Transverse colon (tissue), 4 donors: ENCODE measurements at regions not wholly inside any gene's neighbourhood (a gene's known extent, or its start where the extent isn't known, plus 50 kb on each side); places are given as distances from the start of the nearest gene placed in this dataset.
A peak's percentile ranks its signal among the peaks of the same experiment; 100 is the strongest.

ENCODE experiments used
- DNase-seq: peaks from one replicate; pipeline ENCODE4 v3.0.0-alpha.2; 2019
- H3K27ac ChIP-seq, 4 donors: fragments of 200-600 bp; sonication (generic); 2 replicates each; pipeline ENCODE4 v1.5.1; 2016 to 2018; ENCODE audit warnings: inconsistent platforms in 4 of 4
- H3K27me3 ChIP-seq: fragments of 200-600 bp; sonication (generic); 2 replicates; pipeline ENCODE4 v1.5.1; 2017; ENCODE audit warnings: inconsistent platforms
- H3K36me3 ChIP-seq, 4 donors: fragments of 200-600 bp; sonication (generic); 2 replicates each; pipeline ENCODE4 v1.5.1; 2017 to 2019; ENCODE audit warnings: inconsistent platforms in 4 of 4
- H3K4me1 ChIP-seq, 4 donors: fragments of 200-600 bp; sonication (generic); 2 replicates each; pipeline ENCODE4 v1.5.1; 2017 to 2020; ENCODE audit warnings: inconsistent platforms in 4 of 4
- H3K4me3 ChIP-seq, 4 donors: fragments of 200-600 bp; sonication (generic); 1 replicate in 1 of 4; 2 replicates in 3 of 4; pipeline versions ENCODE4 v1.5.1 to v1.6.1; 2017 to 2019; ENCODE audit warnings: inconsistent platforms in 4 of 4
- H3K9me3 ChIP-seq, 2 donors: fragments of 200-600 bp; sonication (generic); 2 replicates each; pipeline ENCODE4 v1.5.1; 2017 to 2019; ENCODE audit warnings: inconsistent platforms in 2 of 2
- EP300 ChIP-seq: sonication (generic); formaldehyde crosslinking; IDR thresholded peaks from one replicate; pipeline ENCODE4 v1.6.1; 2017; ENCODE audit warnings: antibody characterized with exemption, low read depth
- POLR2A ChIP-seq: fragments of 450-650 bp; IDR thresholded peaks from one replicate; pipeline ENCODE4 v1.6.1; 2016; ENCODE audit warnings: antibody characterized with exemption, mild to moderate bottlenecking, moderate library complexity
- POLR2AphosphoS5 ChIP-seq, 3 donors: sonication (generic); formaldehyde crosslinking; IDR thresholded peaks; one replicate each; pipeline ENCODE4 v1.6.1; 2016; ENCODE audit warnings: antibody characterized with exemption in 3 of 3
- WGBS, 2 donors: methylation state at CpG; one replicate each; pipeline ENCODE4 v1.1.5; 2018; ENCODE audit warnings: low coverage in 1 of 2; 5-methylcytosine and 5-hydroxymethylcytosine counted together
- in situ Hi-C, 4 donors: fragments of 200-750 bp; cut with MboI; loops; one replicate each; pipeline versions ENCODE4 v1.15.0 to v1.15.1; 2017; ENCODE audit warnings: low sequenced_read_pairs in 3 of 4, low pct_ligation_motif_present in 1 of 4, low pct_unique_long_range_greater_than_20kb in 1 of 4
- intact Hi-C: fragments of 100-400 bp; cut with DNase I; formaldehyde crosslinking; loops from one replicate; pipeline ENCODE4 v1.15.1; 2023; ENCODE audit warnings: low total_unique reads
- TF ChIP-seq, protein P1 (sequence below), 5 experiments: fragments of 200-600 bp in 3 of 5; fragments of 450-650 bp in 2 of 5; sonication (generic) in 3 of 5; IDR thresholded peaks; 1 replicate in 2 of 5; 2 replicates in 3 of 5; pipeline ENCODE4 v1.5.1; 2016 to 2017; ENCODE audit warnings: antibody characterized with exemption in 5 of 5, inconsistent platforms in 3 of 5, mild to moderate bottlenecking in 2 of 5, moderate library complexity in 1 of 5

DNA sequence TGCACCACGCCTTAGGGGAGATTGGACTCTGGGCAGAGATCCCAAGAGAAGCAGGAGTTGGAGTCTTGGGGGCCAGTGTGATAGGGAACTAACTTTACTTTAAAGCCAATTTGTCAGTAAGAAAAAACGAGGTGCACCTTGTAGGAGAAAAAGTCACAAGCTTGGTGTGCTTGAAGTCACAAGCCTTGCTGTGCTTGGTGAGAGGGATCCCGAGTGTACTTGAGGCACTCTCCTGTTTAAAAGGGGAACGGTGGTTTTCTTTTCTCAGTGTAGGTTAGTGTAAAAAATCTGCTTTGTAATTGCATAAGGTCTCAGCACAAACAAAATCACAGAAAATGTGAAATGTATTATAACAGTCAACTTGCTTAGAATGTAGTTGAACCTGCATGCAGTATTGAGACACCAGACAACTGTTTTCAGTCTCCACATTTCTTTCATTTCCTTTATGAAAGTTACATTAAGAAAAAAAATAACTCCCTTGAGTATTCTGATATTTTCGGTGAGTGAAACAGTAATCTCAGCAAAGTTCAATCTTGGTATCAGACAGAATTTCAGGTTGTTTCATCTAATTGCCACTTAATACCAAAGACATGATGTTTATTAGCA lies 111.1 kb upstream of the DUSP22 start:
- in situ Hi-C loops, result no loop called here
- DNase-seq, result no peak
- intact Hi-C loops, result no loop called here
- Histone ChIP-seq H3K9me3 (no peaks in the 10 kb centered on the region), H3K27ac (no peak overlapping the region), H3K4me3 (no peak overlapping the region), H3K4me1 (peaks cover 0 to 2% (median 0%) of the 10 kb centered on the region in 4 donors), H3K36me3 (no peaks in the 10 kb centered on the region), H3K27me3 (no peaks in the 10 kb centered on the region)
- WGBS, 2 donors, result 40 to 47% methylated on average over 5 of the region's 5 CpGs
- TF ChIP-seq EP300, result no peak
- no peak for TF ChIP-seq POLR2AphosphoS5 (IDR thresholded peaks at IDR 0.05)
- TF ChIP-seq, protein P1, sequence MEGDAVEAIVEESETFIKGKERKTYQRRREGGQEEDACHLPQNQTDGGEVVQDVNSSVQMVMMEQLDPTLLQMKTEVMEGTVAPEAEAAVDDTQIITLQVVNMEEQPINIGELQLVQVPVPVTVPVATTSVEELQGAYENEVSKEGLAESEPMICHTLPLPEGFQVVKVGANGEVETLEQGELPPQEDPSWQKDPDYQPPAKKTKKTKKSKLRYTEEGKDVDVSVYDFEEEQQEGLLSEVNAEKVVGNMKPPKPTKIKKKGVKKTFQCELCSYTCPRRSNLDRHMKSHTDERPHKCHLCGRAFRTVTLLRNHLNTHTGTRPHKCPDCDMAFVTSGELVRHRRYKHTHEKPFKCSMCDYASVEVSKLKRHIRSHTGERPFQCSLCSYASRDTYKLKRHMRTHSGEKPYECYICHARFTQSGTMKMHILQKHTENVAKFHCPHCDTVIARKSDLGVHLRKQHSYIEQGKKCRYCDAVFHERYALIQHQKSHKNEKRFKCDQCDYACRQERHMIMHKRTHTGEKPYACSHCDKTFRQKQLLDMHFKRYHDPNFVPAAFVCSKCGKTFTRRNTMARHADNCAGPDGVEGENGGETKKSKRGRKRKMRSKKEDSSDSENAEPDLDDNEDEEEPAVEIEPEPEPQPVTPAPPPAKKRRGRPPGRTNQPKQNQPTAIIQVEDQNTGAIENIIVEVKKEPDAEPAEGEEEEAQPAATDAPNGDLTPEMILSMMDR (IDR thresholded peaks at IDR 0.05), result no peak
- no peak for TF ChIP-seq POLR2A

GRCh38 chr6:183668-184067 lies 108.6 kb upstream of the DUSP22 start:
- no peak for DNase-seq

GRCh38 chr6:184161-184700 lies 108.1 kb upstream of the DUSP22 start:
- Histone ChIP-seq H3K36me3 (no peaks in the 10 kb centered on the region), H3K4me1 (peaks cover 0 to 9% (median 0%) of the 10 kb centered on the region in 4 donors), H3K27me3 (no peaks in the 10 kb centered on the region), H3K4me3 (no peak overlapping the region), H3K9me3 (no peaks in the 10 kb centered on the region), H3K27ac (no peak overlapping the region)
- TF ChIP-seq, protein P1 (IDR thresholded peaks at IDR 0.05), result no peak
- TF ChIP-seq EP300 (no peak), POLR2A (no peak), POLR2AphosphoS5 (IDR thresholded peaks at IDR 0.05) (no peak)
- in situ Hi-C loops, result no loop called here
- 70% methylated on average over 7 of the region's 7 CpGs; no CpG with 5 or more reads in 1 of the 2 donors for WGBS, 2 donors
- intact Hi-C loops, result no loop called here
- no peak for DNase-seq

More at GRCh38 chr6:183668-184067, 108.6 kb upstream of the DUSP22 start:
- WGBS, 2 donors, result 55 to 76% methylated on average over 2 of the region's 2 CpGs
- Histone ChIP-seq H3K36me3 (no peaks in the 10 kb centered on the region), H3K4me1 (peaks cover 0 to 9% (median 0%) of the 10 kb centered on the region in 4 donors), H3K27me3 (no peaks in the 10 kb centered on the region), H3K9me3 (no peaks in the 10 kb centered on the region), H3K4me3 (no peak overlapping the region), H3K27ac (no peak overlapping the region)
- intact Hi-C loops, result no loop called here
- TF ChIP-seq, protein P1 (IDR thresholded peaks at IDR 0.05), result no peak
- in situ Hi-C loops, result no loop called here

GRCh38 chr6:186340-186965 lies 105.8 kb upstream of the DUSP22 start:
- Histone ChIP-seq H3K27me3 (no peaks in the 10 kb centered on the region), H3K4me3 (no peak overlapping the region), H3K36me3 (no peaks in the 10 kb centered on the region), H3K27ac (peak overlapping the region in 1 of 4 donors; percentile 25), H3K4me1 (peaks cover 0 to 9% (median 0%) of the 10 kb centered on the region in 4 donors), H3K9me3 (no peaks in the 10 kb centered on the region)
- DNase-seq, result no peak
- WGBS, 2 donors, result 37 to 63% methylated on average over 4 to 12 of the region's 12 CpGs
- in situ Hi-C loops (no loop called here), intact Hi-C loops (loop anchor here (5.0 kb wide), 1 partner anchor 216 kb away; no protein-coding TSS in a partner anchor)
- TF ChIP-seq POLR2A (no peak), POLR2AphosphoS5 (IDR thresholded peaks at IDR 0.05) (peak in 1 of 3 donors; percentile 16)
